Liver (tissue), 8 donors: ENCODE measurements at regions not wholly inside any gene's neighbourhood (a gene's known extent, or its start where the extent isn't known, plus 50 kb on each side); places are given as distances from the start of the nearest gene placed in this dataset.

Experiments
- DNase-seq: peaks from one replicate; pipeline ENCODE4 v3.0.0-alpha.2; 2017; ENCODE audit warnings: low spot score
- H3K27ac ChIP-seq, 2 donors: one replicate each; pipeline ENCODE4 v1.7.0; 2013; ENCODE audit warnings: inconsistent platforms in 2 of 2, low read length in 2 of 2, control low read depth in 1 of 2, low read depth in 1 of 2, mild to moderate bottlenecking in 1 of 2
- H3K27me3 ChIP-seq, 4 donors: one replicate each; pipeline versions ENCODE4 v1.6.1 to v1.7.0; 2013; ENCODE audit warnings: low read length in 3 of 4, inconsistent platforms in 1 of 4, mild to moderate bottlenecking in 1 of 4, moderate library complexity in 1 of 4; ENCODE audit not compliant: control insufficient read depth in 4 of 4, insufficient read depth in 4 of 4
- H3K36me3 ChIP-seq, 4 donors: one replicate each; pipeline versions ENCODE4 v1.6.1 to v1.7.0; 2013; ENCODE audit warnings: low read length in 3 of 4, mild to moderate bottlenecking in 3 of 4, low read depth in 1 of 4, moderate library complexity in 1 of 4; ENCODE audit not compliant: control insufficient read depth in 4 of 4, insufficient read depth in 3 of 4
- H3K4me1 ChIP-seq, 4 donors: one replicate each; pipeline versions ENCODE4 v1.6.1 to v1.7.0; 2013; ENCODE audit warnings: low read length in 3 of 4, mild to moderate bottlenecking in 3 of 4, moderate library complexity in 1 of 4; ENCODE audit not compliant: control insufficient read depth in 4 of 4, insufficient read depth in 4 of 4
- H3K4me3 ChIP-seq, 3 donors: one replicate each; pipeline versions ENCODE4 v1.6.1 to v1.7.0; 2013; ENCODE audit warnings: low read length in 3 of 3, control low read depth in 1 of 3, low read depth in 1 of 3, mild to moderate bottlenecking in 1 of 3
- H3K9ac ChIP-seq, 2 donors: one replicate each; pipeline ENCODE4 v1.7.0; 2013; ENCODE audit warnings: low read length in 2 of 2, mild to moderate bottlenecking in 2 of 2, moderate library complexity in 2 of 2, control low read depth in 1 of 2, low read depth in 1 of 2
- H3K9me3 ChIP-seq, 4 donors: one replicate each; pipeline versions ENCODE4 v1.6.1 to v1.7.0; 2013; ENCODE audit warnings: low read length in 3 of 4; ENCODE audit not compliant: control insufficient read depth in 4 of 4
- ATF3 ChIP-seq: IDR thresholded peaks from 2 replicates; pipeline ENCODE4 v1.6.1; 2016; ENCODE audit warnings: antibody characterized with exemption
- CTCF ChIP-seq: fragments of 150-350 bp; IDR thresholded peaks from 2 replicates; pipeline ENCODE4 v1.5.1; 2017; ENCODE audit warnings: improper control_type of control experiment, low read depth, low read length; ENCODE audit not compliant: missing input control
- EGR1 ChIP-seq, 2 donors: IDR thresholded peaks; 2 replicates each; pipeline ENCODE4 v1.6.1; 2016 to 2018; ENCODE audit warnings: antibody characterized with exemption in 2 of 2, low read depth in 2 of 2
- FOXA1 ChIP-seq: IDR thresholded peaks from 2 replicates; pipeline ENCODE4 v1.6.1; 2016; ENCODE audit warnings: antibody characterized with exemption
- FOXA2 ChIP-seq: IDR thresholded peaks from 2 replicates; pipeline ENCODE4 v1.6.1; 2016; ENCODE audit warnings: antibody characterized with exemption
- GABPA ChIP-seq, 2 donors: IDR thresholded peaks in 1 of 2; conservative IDR thresholded peaks in 1 of 2; 2 replicates each; pipeline ENCODE4 v1.6.1; 2016; ENCODE audit warnings: antibody characterized with exemption in 2 of 2, mild to moderate bottlenecking in 1 of 2, moderate library complexity in 1 of 2
- HNF4A ChIP-seq, 2 donors: conservative IDR thresholded peaks; 2 replicates each; pipeline ENCODE4 v1.6.1; 2016; ENCODE audit warnings: antibody characterized with exemption in 2 of 2, mild to moderate bottlenecking in 2 of 2
- HNF4G ChIP-seq: IDR thresholded peaks from 2 replicates; pipeline ENCODE4 v1.6.1; 2016; ENCODE audit warnings: antibody characterized with exemption
- JUND ChIP-seq, 2 donors: IDR thresholded peaks; 2 replicates each; pipeline ENCODE4 v1.6.1; 2016; ENCODE audit warnings: antibody characterized with exemption in 2 of 2
- MAX ChIP-seq: IDR thresholded peaks from 2 replicates; pipeline ENCODE4 v1.6.1; 2016; ENCODE audit warnings: antibody characterized with exemption
- NR2F2 ChIP-seq: IDR thresholded peaks from 2 replicates; pipeline ENCODE4 v1.6.1; 2016; ENCODE audit warnings: antibody characterized with exemption
- REST ChIP-seq: IDR thresholded peaks from 2 replicates; pipeline ENCODE4 v1.6.1; 2016; ENCODE audit warnings: antibody characterized with exemption, mild to moderate bottlenecking
- RXRA ChIP-seq, 2 donors: IDR thresholded peaks; 2 replicates each; pipeline ENCODE4 v1.6.1; 2017 to 2018; ENCODE audit warnings: antibody characterized with exemption in 2 of 2, mild to moderate bottlenecking in 1 of 2
- SP1 ChIP-seq: IDR thresholded peaks from 2 replicates; pipeline ENCODE4 v1.6.1; 2018; ENCODE audit warnings: antibody characterized with exemption, mild to moderate bottlenecking
- TAF1 ChIP-seq: conservative IDR thresholded peaks from 2 replicates; pipeline ENCODE4 v1.6.1; 2016; ENCODE audit warnings: antibody characterized with exemption, mild to moderate bottlenecking
- YY1 ChIP-seq: IDR thresholded peaks from 2 replicates; pipeline ENCODE4 v1.6.1; 2016; ENCODE audit warnings: antibody characterized with exemption, mild to moderate bottlenecking
- ZBTB33 ChIP-seq: IDR thresholded peaks from 2 replicates; pipeline ENCODE4 v1.6.1; 2016; ENCODE audit warnings: antibody characterized with exemption
- WGBS: extraction: QIAGEN DNeasy Blood & Tissue Kit; methylation state at CpG from one replicate; pipeline ENCODE4 v1.1.7; 2013; 5-methylcytosine and 5-hydroxymethylcytosine counted together
- donor health status: healthy.
- donor health status: healthy.
- donor health status: healthy.
- donor health status: healthy.
- donor health status: healthy.

GRCh38 chr12:103050273-103050672 is 92.8 kb downstream of the ASCL1 start:
- H3K27ac ChIP-seq: no peak overlapping the region
- no peaks in the 10 kb centered on the region for H3K4me1 ChIP-seq
- H3K27me3 ChIP-seq: no peaks in the 10 kb centered on the region
- no peak for TF ChIP-seq REST
- no peak for TF ChIP-seq SP1
- no peak for TF ChIP-seq GABPA (IDR thresholded peaks at IDR 0.05 in 1 of 2, conservative IDR thresholded peaks at IDR 0.05 in 1 of 2)
- TF ChIP-seq YY1: no peak
- no peak for DNase-seq
- H3K9ac ChIP-seq: no peak overlapping the region
- WGBS: 79% methylated on average over 4 of the region's 4 CpGs
- no peak overlapping the region for H3K4me3 ChIP-seq
- H3K36me3 ChIP-seq: no peaks in the 10 kb centered on the region
- H3K9me3 ChIP-seq: no peaks in the 10 kb centered on the region

GRCh38 chr12:103053089-103053488 is 95.6 kb downstream of the ASCL1 start:
- H3K9ac ChIP-seq: no peak overlapping the region
- H3K4me1 ChIP-seq: no peaks in the 10 kb centered on the region
- H3K27ac ChIP-seq: no peak overlapping the region
- H3K36me3 ChIP-seq: no peaks in the 10 kb centered on the region
- DNase-seq: no peak
- no peak for TF ChIP-seq HNF4A (conservative IDR thresholded peaks at IDR 0.05)
- TF ChIP-seq ATF3: no peak
- no peak for TF ChIP-seq ZBTB33
- TF ChIP-seq YY1: no peak
- TF ChIP-seq RXRA (IDR thresholded peaks at IDR 0.05): no peak
- TF ChIP-seq FOXA2: no peak
- TF ChIP-seq EGR1 (IDR thresholded peaks at IDR 0.05; ENCODE audit: low read depth in 2 of 2): no peak
- no peak for TF ChIP-seq HNF4G
- TF ChIP-seq REST: no peak
- TF ChIP-seq MAX: no peak
- no peak for TF ChIP-seq JUND (IDR thresholded peaks at IDR 0.05)
- TF ChIP-seq FOXA1: no peak
- TF ChIP-seq SP1: no peak
- no peak for TF ChIP-seq TAF1
- TF ChIP-seq NR2F2: no peak
- no peak for TF ChIP-seq GABPA (IDR thresholded peaks at IDR 0.05 in 1 of 2, conservative IDR thresholded peaks at IDR 0.05 in 1 of 2)
- TF ChIP-seq CTCF: no peak
- no peak overlapping the region for H3K4me3 ChIP-seq
- no peaks in the 10 kb centered on the region for H3K9me3 ChIP-seq
- H3K27me3 ChIP-seq: no peaks in the 10 kb centered on the region
